Islet of Langerhans (tissue), 1 donor: ENCODE measurements at regions not wholly inside any gene's neighbourhood (a gene's known extent, or its start where the extent isn't known, plus 50 kb on each side); places are given as distances from the start of the nearest gene placed in this dataset.

Experiments
- FAIRE-seq: peaks from one replicate; lab custom pipeline; 2011; peaks lifted over from hg19 to GRCh38; lab: Jason Lieb, UNC

GRCh38 chr2:204237416-204237815 is 300.9 kb downstream of the ICOS start:
- FAIRE-seq, result no peak

- FAIRE-seq, result no peak
Observed at GRCh38 chr2:204239411-204240165, 303.0 kb downstream of the ICOS start.

DNA sequence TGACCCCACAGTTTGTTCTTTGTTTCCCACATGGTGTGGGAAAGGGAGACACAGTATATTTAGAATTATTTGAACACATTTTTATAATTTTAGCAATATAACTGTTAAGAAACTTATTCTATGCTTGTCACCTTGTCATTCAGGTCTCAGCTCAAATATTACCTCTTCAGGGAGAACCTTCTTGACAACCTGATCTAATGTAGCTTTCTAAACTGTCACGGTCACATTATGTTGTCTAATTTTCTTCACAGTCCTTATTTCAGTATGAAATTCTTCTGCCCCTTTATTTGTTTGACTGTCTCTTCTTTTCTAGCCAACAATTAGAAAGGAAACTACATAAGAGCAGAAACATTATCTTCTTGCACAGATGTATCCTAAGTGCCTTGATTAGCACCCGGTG is 304.3 kb upstream of the PARD3B start:
- FAIRE-seq, result no peak

DNA sequence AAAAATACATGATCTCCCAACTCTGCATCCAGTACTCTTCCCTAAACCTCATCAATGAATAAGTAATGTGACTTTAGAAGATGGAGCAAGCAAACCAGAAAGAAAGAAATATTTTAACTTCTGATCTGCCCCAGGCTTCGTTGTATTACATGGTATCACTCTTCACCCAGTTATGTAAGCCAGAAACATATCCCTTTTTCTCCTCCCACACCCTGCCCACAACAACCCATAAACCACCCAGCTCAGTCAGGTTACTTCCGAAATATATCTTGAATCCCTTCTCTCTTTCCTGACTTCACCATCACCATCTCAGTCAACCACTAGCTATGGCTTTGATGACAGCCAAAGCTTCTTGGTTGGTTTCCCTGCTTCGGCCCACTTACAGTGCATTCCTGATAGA is 295.8 kb upstream of the PARD3B start:
- no peak for FAIRE-seq

- no peak for FAIRE-seq
Observed at GRCh38 chr2:204250692-204251091, 294.6 kb upstream of the PARD3B start.

DNA sequence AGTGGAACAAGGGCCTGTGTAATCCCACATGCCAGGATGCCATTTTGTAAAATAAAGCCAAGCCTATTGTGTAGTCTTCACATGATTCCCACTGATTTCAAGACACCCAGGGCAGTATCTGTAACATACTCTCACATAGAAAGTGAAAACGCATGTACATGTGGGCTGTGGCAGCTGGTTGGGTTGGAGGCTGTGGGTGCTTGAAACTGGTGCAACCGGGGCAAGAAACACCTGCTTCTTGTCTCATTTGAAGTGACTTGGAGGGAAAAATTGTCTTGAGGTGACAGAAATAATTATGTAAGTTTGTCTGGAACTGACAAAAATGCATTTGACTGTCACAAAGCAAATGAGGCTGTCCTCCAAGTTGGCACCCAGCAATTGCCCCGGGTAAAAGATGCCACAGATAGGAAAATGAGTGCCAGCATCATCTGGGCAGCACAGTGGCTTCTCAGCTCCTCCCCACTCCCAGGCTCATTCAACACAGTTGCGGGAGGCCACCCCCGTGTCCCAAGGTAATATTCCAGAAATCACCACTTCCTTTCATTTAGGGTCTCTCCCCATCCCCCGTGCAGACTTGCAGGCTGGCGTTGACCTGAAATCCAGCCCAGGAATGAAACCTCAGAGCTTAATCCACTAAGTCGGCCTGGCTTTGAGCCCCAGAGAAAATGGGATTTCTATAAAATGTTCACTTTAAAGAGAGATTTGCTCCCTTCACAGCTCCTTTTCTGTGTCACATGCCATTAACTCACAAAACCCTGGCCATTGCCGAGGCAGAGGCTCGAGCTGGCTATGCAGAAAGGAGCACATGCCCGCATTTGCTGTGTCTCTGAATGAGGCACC is 293.9 kb upstream of the PARD3B start:
- no peak for FAIRE-seq

DNA sequence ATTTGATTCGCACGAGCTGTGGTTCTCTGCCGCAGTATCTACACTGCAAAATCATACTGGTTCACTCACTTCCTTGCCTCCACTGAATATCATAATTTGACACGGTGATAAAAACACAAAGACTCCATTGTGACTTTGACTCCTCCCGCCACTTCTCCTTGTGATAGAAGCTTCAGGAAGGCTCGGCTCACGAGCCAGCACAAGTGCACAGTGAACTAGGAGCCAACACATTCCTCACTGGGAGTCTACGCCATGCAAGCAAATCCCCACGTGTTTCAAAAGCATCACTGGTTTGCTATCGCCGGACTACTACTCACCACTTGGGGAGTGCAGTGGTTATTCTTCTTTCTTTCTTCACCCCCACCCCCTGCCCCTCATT is 293.3 kb upstream of the PARD3B start:
- no peak for FAIRE-seq

DNA sequence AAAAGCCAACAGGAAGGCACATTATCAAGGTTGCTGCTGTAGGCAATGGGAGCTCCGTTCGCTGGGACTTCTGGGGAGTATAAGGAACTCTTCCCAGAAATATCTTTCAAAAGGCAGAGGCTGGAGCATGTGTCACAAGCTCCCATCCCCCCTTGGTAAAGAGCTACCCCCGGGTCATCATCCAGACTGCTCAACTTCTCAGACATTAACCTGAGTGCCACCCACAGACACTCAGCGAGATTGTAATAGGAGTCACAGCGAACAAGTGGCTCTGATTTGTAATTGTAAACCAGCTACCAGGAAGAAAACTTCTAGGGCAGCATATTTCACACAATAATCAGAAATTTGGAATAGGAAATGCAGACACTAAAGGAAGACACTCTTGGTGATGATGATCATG is 290.2 kb upstream of the PARD3B start:
- FAIRE-seq, result no peak

- FAIRE-seq, result no peak
Observed at GRCh38 chr2:204255526-204255925, 289.7 kb upstream of the PARD3B start.

DNA sequence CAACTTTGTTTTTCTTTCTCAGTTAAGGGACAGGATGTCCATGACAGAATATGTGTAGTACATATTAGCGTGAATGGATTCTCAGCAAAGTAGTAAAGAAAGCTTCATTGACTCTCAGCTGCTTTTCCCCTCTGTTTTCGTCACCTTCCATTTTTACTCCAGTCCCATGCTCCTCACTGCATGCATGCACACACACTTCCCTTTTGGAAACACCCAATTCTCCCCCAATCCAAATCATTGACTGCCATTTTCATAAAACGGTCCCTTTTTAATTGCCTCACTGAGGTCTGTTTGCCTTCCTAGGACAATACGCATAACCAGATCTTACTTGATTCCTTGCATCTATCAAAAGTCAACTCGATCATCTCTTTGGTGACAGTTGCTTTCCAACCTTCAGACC is 287.5 kb upstream of the PARD3B start:
- FAIRE-seq, result no peak

DNA sequence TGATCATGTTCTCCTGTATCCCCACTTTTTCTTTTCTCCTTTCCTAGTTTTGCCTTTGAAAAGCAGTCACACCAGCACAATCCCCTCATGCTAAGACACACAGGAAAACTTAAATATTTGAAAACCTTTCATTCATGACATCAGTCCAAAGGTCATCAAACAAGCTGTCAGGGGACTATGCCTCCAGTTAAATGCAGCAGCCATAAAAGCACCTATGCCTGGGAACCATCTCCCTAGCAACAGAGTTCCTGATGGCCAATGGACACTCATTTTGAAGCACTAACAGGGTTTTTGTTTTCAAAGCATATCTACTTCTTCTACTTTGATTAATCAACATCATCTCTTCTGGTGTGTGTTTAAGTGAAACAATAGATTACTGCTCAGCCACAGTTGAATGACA is 286.4 kb upstream of the PARD3B start:
- peak; percentile 97 for FAIRE-seq

GRCh38 chr2:204260162-204260877 is 285.0 kb upstream of the PARD3B start:
- no peak for FAIRE-seq

DNA sequence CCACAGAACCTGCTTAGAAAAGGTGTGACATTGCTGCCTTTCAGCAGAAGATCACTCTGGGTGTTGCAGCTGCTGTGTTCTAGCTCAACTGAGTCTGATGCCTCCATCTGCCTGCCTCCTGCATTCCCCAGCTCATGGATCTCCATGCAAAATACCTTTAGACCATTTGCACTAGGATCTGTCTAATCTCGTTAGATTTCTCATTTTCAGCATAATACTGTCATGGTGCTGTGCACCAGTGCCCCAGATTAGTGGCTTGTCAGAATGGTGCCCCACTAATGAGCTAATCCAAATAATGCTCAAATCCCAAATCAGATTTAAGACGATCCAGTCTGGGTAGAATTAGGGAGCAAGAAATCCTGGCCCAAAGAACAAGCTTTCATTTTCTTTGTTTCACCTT is 284.4 kb upstream of the PARD3B start:
- FAIRE-seq, result no peak

DNA sequence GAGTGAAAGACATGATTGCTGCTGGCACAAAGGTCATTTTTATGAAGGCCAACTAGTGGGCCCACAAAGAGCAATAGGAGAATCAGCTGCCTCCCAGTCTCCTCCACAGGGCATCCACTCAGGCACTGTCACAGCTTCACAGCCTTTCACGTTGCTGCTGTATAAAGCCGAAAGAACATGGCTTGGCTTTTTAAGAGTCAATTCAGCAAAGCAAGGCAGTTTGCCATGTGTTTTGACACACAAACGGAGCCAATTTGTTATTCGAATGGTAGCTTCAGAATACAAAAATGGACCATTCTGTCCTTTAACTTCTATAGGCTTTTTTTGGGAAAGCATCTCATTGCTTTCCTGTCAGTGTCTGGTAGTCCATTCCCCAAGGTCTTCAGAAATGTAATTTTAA is 283.4 kb upstream of the PARD3B start:
- no peak for FAIRE-seq

DNA sequence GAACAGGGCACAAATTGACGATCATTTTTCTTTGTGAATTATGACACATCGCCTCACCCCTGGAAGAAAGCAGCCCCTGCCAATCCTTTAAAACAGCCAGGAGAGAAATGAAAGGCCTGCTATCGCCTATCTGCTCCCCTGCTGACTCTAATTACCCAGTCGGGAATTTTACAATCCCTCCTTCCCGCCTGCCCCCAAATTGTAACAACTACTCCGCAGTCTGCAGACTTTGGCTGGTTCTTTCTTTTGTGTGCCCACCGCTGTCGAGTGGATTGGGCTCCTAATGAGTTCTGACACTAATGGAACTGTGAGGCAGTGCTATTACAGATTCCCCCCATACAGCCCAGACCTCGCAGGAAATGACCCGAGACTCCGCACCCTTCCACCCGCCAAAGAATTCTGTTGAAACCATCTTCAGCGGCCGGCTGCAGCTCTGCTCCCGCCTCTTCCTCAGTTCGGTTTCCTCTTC is 281.2 kb upstream of the PARD3B start:
- no peak for FAIRE-seq

DNA sequence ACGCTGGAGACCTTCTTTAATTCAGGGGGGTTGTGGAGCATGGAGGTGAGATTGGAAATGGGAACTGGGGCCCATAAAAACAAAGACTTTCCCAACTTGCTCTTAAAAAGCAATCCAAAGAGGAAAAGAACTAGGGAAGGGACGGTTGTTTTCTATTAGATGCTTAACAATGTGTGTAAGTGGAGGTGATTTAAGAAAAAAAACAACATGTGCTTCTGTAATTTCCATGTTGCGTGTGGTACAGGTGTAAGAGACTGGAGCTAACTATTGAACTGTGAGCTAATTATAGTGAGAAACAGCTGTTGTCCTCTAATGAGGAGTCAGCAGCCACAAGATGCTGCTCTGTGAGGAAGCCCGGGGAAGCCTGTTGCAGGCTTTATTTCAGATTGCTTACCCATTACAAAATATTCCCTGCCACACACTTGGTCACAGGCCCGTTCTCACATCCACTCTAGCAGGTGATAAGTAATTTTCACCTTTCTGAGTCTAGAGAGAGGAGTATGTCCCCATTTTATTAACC is 280.6 kb upstream of the PARD3B start:
- FAIRE-seq, result peak; percentile 74

DNA sequence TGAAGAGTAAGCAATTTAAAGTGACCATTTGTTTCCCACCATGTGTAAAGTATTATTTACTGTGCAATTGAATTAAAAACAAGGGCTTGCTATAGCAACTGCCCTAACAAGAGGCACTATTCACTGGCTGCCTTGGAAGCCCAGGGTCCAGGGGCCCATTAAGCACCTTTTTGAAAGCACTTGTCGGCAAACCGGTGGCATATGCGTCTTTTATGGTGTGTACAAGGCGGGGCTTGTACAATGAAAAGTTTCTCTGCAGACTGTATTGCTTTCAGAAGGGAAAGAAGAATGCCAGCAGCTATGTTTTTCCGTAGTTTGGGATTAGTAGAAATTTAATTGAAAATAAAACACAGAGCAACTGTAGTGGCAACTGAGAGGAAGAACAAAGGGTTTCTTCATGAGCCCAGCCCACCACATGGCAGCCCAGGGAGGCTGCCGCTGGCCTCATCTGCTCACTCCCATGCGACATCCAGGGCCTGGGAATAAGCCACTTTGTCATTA is 279.5 kb upstream of the PARD3B start:
- no peak for FAIRE-seq

DNA sequence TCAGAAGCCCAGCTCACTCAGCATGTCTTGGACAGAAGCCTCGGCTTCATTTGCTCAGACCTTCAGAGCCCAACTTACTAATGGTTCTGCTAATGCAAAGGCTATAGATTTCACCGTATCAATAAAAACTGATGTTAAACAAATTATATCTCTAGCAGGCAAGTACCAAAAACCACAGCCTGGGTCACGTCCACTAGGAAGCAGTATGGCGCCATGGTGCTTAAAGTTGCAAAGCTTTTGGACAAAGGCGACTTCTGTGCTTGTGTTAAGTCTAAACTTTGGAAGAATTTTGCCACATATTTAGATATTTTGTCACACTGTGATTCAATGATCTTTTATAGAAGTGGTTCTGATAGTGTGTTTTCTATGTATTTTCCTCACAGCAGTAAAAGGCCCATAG is 276.8 kb upstream of the PARD3B start:
- FAIRE-seq, result no peak

- no peak for FAIRE-seq
Observed at GRCh38 chr2:204268971-204269370, 276.3 kb upstream of the PARD3B start.

- no peak for FAIRE-seq
Observed at GRCh38 chr2:204272089-204272488, 273.2 kb upstream of the PARD3B start.

DNA sequence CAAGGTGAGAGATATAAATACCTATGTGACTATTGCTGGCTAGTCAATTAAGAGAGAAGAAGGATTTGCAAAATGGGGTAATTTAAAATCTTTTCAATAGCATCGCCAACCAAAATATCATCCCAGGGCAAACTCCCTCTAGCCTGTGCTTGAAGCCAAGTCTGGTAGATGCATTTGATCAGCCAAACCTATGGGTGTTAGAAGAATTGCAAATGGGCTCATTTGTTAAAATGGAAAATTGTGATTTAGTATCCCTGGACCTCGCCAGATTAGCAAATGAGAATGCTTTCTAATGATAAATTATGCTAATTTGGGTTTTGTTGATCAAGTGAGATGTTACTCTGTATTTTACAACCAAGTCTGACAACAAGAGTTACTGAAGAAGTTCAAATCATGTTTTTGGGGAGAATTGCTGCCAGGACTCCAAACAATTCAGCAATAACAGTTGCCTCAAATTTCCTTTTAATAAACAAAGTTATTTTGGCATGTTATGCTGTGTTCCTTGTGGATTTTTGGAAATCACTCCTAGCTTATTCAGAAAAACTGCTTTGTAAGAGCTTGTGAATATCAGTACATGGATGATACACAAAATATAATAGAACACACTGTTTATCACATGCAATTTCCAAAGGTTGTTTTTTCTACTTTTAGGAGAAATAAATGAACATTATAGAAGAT is 272.5 kb upstream of the PARD3B start:
- FAIRE-seq, result no peak

DNA sequence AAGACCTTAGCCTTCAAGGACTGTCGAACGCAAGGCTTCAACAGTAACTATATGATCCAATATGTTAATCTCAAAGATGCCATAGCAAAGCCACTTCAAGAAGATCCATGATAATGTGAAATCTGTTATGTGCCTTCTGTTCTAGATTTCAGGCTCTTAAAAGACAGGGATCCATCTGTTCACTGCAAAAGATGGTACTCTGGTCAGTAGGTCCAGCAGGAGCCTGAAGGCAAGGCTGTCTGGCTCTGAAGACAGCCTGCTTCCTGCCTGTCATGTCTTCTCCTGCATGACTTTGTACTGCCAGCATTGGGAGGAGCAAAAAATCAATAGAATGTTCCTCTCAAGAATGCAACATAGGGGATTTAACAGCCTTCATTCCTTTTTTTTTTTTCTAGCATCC is 270.8 kb upstream of the PARD3B start:
- FAIRE-seq, result no peak
